ENCODE measurements at regions not wholly inside any gene's neighbourhood (a gene's known extent, or its start where the extent isn't known, plus 50 kb on each side); places are given as distances from the start of the nearest gene placed in this dataset.
"Not testable (repeated sequence)": the region's sequence is repeated elsewhere in the genome, so short reads cannot be mapped to it uniquely, and the experiment has no call there.

DNA sequence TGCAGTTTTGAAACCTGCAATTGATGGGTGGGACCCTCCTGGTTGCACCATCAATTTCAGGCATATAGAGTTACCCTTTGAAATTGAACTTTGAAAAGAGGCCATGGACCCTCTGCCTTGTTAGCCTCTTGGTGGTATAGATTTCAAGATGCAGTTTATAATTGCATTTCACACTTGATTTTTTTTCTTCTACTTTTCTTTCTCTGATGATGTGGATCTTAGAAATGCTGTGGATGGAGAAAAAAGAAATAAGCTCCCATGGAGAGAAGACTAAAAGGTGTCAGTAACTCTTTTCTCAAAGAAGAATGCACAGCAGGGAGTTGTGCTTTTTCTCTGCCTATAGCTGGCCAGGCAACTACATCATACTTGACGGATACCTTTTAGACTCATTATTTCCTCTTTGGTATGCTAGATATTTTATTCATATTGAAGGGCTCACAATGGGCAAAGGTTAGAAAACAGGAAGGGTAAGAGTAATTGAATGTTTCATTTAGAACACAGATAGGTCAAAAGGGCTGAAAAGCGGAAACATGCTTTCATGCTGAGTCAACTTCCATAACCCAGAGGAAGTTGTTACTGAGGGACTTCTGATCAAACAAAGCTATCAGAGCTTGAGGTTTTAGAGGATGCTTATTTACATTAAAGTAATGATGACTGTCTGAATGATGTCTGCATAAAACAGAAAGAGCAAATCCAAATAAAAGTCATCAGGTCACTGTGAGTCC, 773.2 kb upstream of the LRRN3 start (continued):
- no peak for TF ChIP-seq EZH2 (IDR thresholded peaks at IDR 0.05; ENCODE audit: borderline replicate concordance, control insufficient read depth, low read depth, low read length)

DNA sequence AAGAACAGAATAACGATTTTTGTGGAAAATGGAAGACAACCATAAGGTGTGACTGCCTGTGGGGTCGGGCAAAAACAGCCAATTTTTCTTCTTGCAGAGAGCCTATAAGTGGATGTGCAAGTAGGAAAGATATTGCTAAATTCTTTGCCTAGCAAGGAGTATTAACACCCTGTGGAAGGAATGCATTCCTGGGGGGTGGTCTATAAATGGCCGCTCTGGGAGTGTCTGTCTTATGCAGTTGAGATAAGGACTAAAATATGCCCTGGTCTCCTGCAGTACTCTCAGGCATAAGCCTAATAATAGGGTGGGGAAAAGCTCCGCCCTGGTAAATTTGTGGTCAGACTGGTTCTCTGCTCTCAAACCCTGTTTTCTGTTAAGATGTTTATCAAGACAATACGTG, 770.6 kb upstream of the LRRN3 start:
- CTCF ChIA-PET; intact Hi-C loops (cut with micrococcal nuclease; ENCODE audit: unreplicated experiment); RAD21 ChIA-PET (ENCODE audit: unreplicated experiment); H3K27me3 ChIP-seq (replicated peaks in 1 of 2; ENCODE audit: control insufficient read depth in 2 of 2, insufficient read depth in 2 of 2, low read length in 1 of 2); POLR2A ChIA-PET; H2AFZ ChIP-seq (ENCODE audit: control insufficient read depth, low read depth, low read length); H3K4me1 ChIP-seq (ENCODE audit: control insufficient read depth, insufficient read depth, low read length); H3K9me3 ChIP-seq (replicated peaks; ENCODE audit: control insufficient read depth, insufficient read depth, low read length); BruUV-seq (replicated peaks); H3K4me2 ChIP-seq (ENCODE audit: control insufficient read depth, insufficient read depth); DNase-seq (ENCODE audit: low read depth, low spot score); H3K36me3 ChIP-seq (ENCODE audit: control insufficient read depth in 2 of 2, insufficient read depth in 2 of 2, low read length in 1 of 2); FAIRE-seq; H3K79me2 ChIP-seq (ENCODE audit: control insufficient read depth, insufficient read depth, low read length); in situ Hi-C loops (cut with MboI); H3K9ac ChIP-seq (ENCODE audit: control insufficient read depth, insufficient read depth, low read length); H3K27ac ChIP-seq (ENCODE audit: control insufficient read depth, insufficient read depth); H4K20me1 ChIP-seq (ENCODE audit: control insufficient read depth, insufficient read depth); H3K4me3 ChIP-seq; SMC1A ChIA-PET (ENCODE audit: uncharacterized antibody, unreplicated experiment); ATAC-seq: not testable (repeated sequence)
- WGBS (ENCODE audit: insufficient coverage, insufficient replicate concordance, low lambda C conversion rate, missing lambda C conversion rate), result 4% methylated on average over 5 of the region's 5 CpGs

DNA sequence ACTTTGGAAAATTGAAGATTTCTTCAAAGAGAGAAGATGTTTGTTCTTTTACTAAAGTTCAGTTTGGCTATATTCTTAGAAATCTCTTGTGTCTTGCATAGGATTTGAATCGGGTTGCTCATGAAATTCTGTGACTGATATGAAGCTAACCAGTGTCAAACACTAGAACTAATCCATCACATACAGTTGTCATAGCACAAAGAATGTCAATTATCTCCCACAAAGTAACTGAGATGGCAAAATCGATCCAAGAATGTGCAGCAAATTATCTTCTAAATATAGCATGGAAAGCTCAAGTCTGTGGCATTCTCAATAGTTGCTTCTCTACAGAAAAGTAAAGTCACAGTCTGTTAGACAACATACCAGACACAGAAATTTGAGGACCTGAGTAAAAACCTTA, 768.1 kb upstream of the LRRN3 start:
- WGBS (ENCODE audit: insufficient coverage, insufficient replicate concordance, low lambda C conversion rate, missing lambda C conversion rate), result 0% methylated on average over 2 of the region's 2 CpGs
- Histone ChIP-seq H3K4me3 (no peak overlapping the region), H3K79me2 (ENCODE audit: control insufficient read depth, insufficient read depth, low read length) (no peaks in the 10 kb centered on the region), H3K9ac (ENCODE audit: control insufficient read depth, insufficient read depth, low read length) (no peak overlapping the region), H4K20me1 (ENCODE audit: control insufficient read depth, insufficient read depth) (no peaks in the 10 kb centered on the region), H3K36me3 (ENCODE audit: control insufficient read depth in 2 of 2, insufficient read depth in 2 of 2, low read length in 1 of 2) (no peaks in the 10 kb centered on the region), H3K27ac (ENCODE audit: control insufficient read depth, insufficient read depth) (no peak overlapping the region), H2AFZ (ENCODE audit: control insufficient read depth, low read depth, low read length) (no peak overlapping the region), H3K4me2 (ENCODE audit: control insufficient read depth, insufficient read depth) (no peak overlapping the region), H3K27me3 (replicated peaks in 1 of 2; ENCODE audit: control insufficient read depth in 2 of 2, insufficient read depth in 2 of 2, low read length in 1 of 2) (no peaks in the 10 kb centered on the region), H3K4me1 (ENCODE audit: control insufficient read depth, insufficient read depth, low read length) (no peaks in the 10 kb centered on the region), H3K9me3 (replicated peaks; ENCODE audit: control insufficient read depth, insufficient read depth, low read length) (no peaks in the 10 kb centered on the region)
- DNase-seq (ENCODE audit: low read depth, low spot score), result no peak
- in situ Hi-C loops (cut with MboI), result no loop called here
- ATAC-seq, result no peak
- CTCF ChIA-PET, result no interaction called here
- RAD21 ChIA-PET (ENCODE audit: unreplicated experiment), result no interaction called here
- no peak for TF ChIP-seq SREBF2 (IDR thresholded peaks at IDR 0.05; ENCODE audit: low read length)
- TF ChIP-seq IKZF1 (conservative IDR thresholded peaks at IDR 0.05), result no peak
- no peak for TF ChIP-seq YBX1 (IDR thresholded peaks at IDR 0.05)
- no peak for TF ChIP-seq MYB (IDR thresholded peaks at IDR 0.05; ENCODE audit: borderline replicate concordance, low read depth, low read length)
- no peak for TF ChIP-seq EZH2 (IDR thresholded peaks at IDR 0.05; ENCODE audit: borderline replicate concordance, control insufficient read depth, low read depth, low read length)
- intact Hi-C loops (cut with micrococcal nuclease; ENCODE audit: unreplicated experiment), result no loop called here
- SMC1A ChIA-PET (ENCODE audit: uncharacterized antibody, unreplicated experiment), result interaction anchor here (1.3 kb wide), 1 partner anchor 33 kb away, joined by 4 read pairs; no protein-coding TSS in a partner anchor
- FAIRE-seq, result no peak
- POLR2A ChIA-PET, result interaction anchor here (0.7 kb wide), 1 partner anchor 20 kb away, joined by 3 read pairs; no protein-coding TSS in a partner anchor
- BruUV-seq (replicated peaks), result no TSS peak
